Lower leg skin (tissue), 3 donors: ENCODE measurements at regions not wholly inside any gene's neighbourhood (a gene's known extent, or its start where the extent isn't known, plus 50 kb on each side); places are given as distances from the start of the nearest gene placed in this dataset.

Experiments used
- POLR2A ChIP-seq, 2 donors: fragments of 450-650 bp; IDR thresholded peaks; one replicate each; pipeline ENCODE4 v1.6.1; 2016 to 2017; ENCODE audit warnings: antibody characterized with exemption in 2 of 2, mild to moderate bottlenecking in 1 of 2, moderate library complexity in 1 of 2
- TF ChIP-seq, protein P1 (sequence below), 3 donors: fragments of 450-650 bp; IDR thresholded peaks; one replicate each; pipeline ENCODE4 v1.5.1; 2016; ENCODE audit warnings: antibody characterized with exemption in 3 of 3, mild to moderate bottlenecking in 3 of 3, moderate library complexity in 2 of 3

DNA sequence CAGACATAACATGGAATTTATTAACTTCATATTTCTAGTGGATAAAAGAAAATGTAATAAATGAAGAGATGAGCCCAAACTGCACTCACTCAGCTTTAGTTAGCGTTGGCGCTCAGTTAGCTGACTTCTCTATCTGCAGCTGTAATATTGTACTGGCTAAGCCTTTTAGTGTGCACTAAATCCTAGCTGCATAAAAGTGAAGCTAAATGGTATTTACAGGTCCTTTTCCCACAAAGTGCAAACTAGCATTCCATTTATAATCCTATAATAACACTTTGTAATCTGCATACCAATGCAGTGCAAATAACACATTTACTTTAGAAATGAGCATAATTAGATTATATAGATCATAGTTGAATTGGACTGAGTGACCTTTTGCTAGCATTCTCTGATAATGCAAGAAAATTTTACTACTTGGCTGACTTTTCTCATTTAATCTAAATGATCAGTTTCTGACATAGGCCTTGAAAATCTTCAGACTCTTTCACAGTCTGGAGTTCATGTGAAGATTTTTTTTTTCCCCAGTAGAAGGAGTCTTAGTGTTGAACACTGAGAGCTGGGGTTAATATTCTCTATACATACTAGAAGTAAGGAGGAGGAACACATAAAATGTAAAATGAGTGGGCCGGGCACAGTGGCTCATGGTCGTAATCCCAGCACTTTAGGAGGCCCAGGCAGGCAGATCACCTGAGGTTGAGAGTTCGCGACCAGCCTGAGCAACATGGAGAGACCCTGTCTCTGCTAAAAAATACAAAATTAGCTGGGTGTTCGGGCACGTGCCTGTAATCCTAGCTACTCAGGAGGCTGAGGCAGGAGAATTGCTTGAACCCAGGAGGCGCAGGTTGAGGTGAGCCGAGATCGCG is 1426.4 kb downstream of the PCDH9 start:
- TF ChIP-seq, protein P1, sequence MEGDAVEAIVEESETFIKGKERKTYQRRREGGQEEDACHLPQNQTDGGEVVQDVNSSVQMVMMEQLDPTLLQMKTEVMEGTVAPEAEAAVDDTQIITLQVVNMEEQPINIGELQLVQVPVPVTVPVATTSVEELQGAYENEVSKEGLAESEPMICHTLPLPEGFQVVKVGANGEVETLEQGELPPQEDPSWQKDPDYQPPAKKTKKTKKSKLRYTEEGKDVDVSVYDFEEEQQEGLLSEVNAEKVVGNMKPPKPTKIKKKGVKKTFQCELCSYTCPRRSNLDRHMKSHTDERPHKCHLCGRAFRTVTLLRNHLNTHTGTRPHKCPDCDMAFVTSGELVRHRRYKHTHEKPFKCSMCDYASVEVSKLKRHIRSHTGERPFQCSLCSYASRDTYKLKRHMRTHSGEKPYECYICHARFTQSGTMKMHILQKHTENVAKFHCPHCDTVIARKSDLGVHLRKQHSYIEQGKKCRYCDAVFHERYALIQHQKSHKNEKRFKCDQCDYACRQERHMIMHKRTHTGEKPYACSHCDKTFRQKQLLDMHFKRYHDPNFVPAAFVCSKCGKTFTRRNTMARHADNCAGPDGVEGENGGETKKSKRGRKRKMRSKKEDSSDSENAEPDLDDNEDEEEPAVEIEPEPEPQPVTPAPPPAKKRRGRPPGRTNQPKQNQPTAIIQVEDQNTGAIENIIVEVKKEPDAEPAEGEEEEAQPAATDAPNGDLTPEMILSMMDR (IDR thresholded peaks at IDR 0.05) = no peak
- no peak for TF ChIP-seq POLR2A (IDR thresholded peaks at IDR 0.05)
